Testis (tissue), 2 donors: ENCODE measurements at regions not wholly inside any gene's neighbourhood (a gene's known extent, or its start where the extent isn't known, plus 50 kb on each side); places are given as distances from the start of the nearest gene placed in this dataset.

Source experiments
- DNase-seq: peaks from one replicate; pipeline ENCODE4 v3.0.0-alpha.2; 2019
- H3K27ac ChIP-seq, 2 donors: fragments of 200-600 bp; sonication (generic); one replicate each; pipeline ENCODE4 v1.5.1; 2019
- H3K27me3 ChIP-seq: fragments of 200-600 bp; sonication (generic); one replicate; pipeline ENCODE4 v1.5.1; 2019
- H3K36me3 ChIP-seq: fragments of 200-600 bp; sonication (generic); one replicate; pipeline ENCODE4 v1.5.1; 2017; ENCODE audit warnings: low read depth; ENCODE audit errors: missing control alignments
- H3K4me1 ChIP-seq: fragments of 200-600 bp; sonication (generic); one replicate; pipeline ENCODE4 v1.5.1; 2019
- H3K4me3 ChIP-seq, 2 donors: fragments of 200-600 bp; sonication (generic); one replicate each; pipeline ENCODE4 v1.5.1; 2017 to 2019
- H3K9me3 ChIP-seq: fragments of 200-600 bp; sonication (generic); one replicate; pipeline ENCODE4 v1.5.1; 2017
- POLR2A ChIP-seq: fragments of 450-650 bp; IDR thresholded peaks from one replicate; pipeline ENCODE4 v1.6.1; 2017; ENCODE audit warnings: antibody characterized with exemption, mild to moderate bottlenecking, moderate library complexity
- WGBS, 2 donors: methylation state at CpG; one replicate each; pipeline ENCODE4 v1.1.5; 2018; 5-methylcytosine and 5-hydroxymethylcytosine counted together
- intact Hi-C: fragments of 100-400 bp; cut with DNase I; formaldehyde crosslinking; loops from one replicate; pipeline ENCODE4 v1.15.1; 2023; ENCODE audit warnings: low total_unique reads
- TF ChIP-seq, protein P1 (sequence below), 3 experiments: fragments of 450-650 bp in 2 of 3; fragments of 200-600 bp in 1 of 3; sonication (generic) in 1 of 3; IDR thresholded peaks; one replicate each; pipeline ENCODE4 v1.5.1; 2016 to 2019; ENCODE audit warnings: antibody characterized with exemption in 3 of 3, mild to moderate bottlenecking in 2 of 3, moderate library complexity in 1 of 3

DNA sequence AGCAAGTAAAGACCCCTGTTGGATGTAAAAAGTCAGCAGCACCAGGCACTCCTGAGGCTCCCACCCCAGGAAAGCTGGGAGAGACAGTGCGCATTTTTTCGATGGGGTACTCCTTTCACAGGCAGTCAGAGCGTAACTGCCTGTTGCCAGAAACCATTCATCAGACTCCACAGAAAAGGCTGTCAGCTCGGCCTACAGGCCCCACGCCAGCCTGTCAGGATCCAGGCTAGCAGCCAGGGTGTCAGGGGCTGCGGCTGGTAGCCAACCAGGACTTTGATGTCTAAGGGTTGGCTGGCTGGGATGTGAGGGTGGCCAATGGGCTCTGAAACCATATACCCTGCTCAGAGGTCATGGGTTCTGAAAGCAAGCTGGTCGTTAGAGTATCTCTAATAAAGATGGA, 164.5 kb downstream of the WNT5A start:
- 89% methylated on average over 7 of the region's 7 CpGs for WGBS, 2 donors
- Histone ChIP-seq H3K36me3 (no peaks in the 10 kb centered on the region), H3K27ac (no peak overlapping the region), H3K9me3 (no peaks in the 10 kb centered on the region), H3K4me3 (no peak overlapping the region), H3K27me3 (no peaks in the 10 kb centered on the region), H3K4me1 (no peaks in the 10 kb centered on the region)
- DNase-seq: no peak
- intact Hi-C loops: no loop called here
- TF ChIP-seq, protein P1, sequence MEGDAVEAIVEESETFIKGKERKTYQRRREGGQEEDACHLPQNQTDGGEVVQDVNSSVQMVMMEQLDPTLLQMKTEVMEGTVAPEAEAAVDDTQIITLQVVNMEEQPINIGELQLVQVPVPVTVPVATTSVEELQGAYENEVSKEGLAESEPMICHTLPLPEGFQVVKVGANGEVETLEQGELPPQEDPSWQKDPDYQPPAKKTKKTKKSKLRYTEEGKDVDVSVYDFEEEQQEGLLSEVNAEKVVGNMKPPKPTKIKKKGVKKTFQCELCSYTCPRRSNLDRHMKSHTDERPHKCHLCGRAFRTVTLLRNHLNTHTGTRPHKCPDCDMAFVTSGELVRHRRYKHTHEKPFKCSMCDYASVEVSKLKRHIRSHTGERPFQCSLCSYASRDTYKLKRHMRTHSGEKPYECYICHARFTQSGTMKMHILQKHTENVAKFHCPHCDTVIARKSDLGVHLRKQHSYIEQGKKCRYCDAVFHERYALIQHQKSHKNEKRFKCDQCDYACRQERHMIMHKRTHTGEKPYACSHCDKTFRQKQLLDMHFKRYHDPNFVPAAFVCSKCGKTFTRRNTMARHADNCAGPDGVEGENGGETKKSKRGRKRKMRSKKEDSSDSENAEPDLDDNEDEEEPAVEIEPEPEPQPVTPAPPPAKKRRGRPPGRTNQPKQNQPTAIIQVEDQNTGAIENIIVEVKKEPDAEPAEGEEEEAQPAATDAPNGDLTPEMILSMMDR (IDR thresholded peaks at IDR 0.05): no peak
- TF ChIP-seq POLR2A: no peak

DNA sequence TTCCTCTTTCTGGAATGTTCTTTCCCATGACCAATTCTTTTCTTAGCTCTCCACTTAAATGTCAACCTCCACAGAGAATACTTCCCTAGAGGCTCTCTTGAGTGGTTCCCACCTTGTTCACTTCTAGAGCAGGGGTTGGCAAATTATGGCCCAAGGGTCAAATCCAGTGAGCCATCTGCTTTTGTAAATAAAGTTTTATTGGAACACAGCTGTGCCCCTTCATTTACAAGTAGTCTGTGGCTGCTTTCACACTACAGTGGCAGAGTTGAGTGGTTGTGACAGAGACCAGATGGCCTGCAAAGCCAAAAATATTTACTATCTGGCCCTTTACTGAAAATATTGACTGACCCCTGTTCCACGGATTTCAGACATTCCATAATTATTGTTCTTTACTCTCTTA, 166.2 kb downstream of the WNT5A start:
- H3K27me3 ChIP-seq: no peaks in the 10 kb centered on the region
- WGBS, 2 donors: 96 to 100% methylated on average over 1 of the region's 1 CpG
- H3K27ac ChIP-seq: no peak overlapping the region
- H3K4me1 ChIP-seq: no peaks in the 10 kb centered on the region
- TF ChIP-seq, protein P1 (IDR thresholded peaks at IDR 0.05): no peak
- TF ChIP-seq POLR2A: no peak
- no peak overlapping the region for H3K4me3 ChIP-seq
- H3K36me3 ChIP-seq: no peaks in the 10 kb centered on the region
- intact Hi-C loops: no loop called here
- DNase-seq: no peak
- no peaks in the 10 kb centered on the region for H3K9me3 ChIP-seq

GRCh38 chr3:55315396-55315795, 171.7 kb downstream of the WNT5A start:
- no peak overlapping the region for H3K4me3 ChIP-seq
- H3K27me3 ChIP-seq: no peaks in the 10 kb centered on the region
- DNase-seq: no peak
- H3K9me3 ChIP-seq: no peaks in the 10 kb centered on the region
- WGBS, 2 donors: 76 to 79% methylated on average over 3 of the region's 3 CpGs
- intact Hi-C loops: no loop called here
- no peak for TF ChIP-seq POLR2A
- no peak overlapping the region for H3K27ac ChIP-seq
- H3K4me1 ChIP-seq: no peaks in the 10 kb centered on the region
- H3K36me3 ChIP-seq: no peaks in the 10 kb centered on the region

- H3K9me3 ChIP-seq: no peaks in the 10 kb centered on the region
- intact Hi-C loops: no loop called here
- H3K4me3 ChIP-seq: no peak overlapping the region
- no peak for TF ChIP-seq POLR2A
- TF ChIP-seq, protein P1 (IDR thresholded peaks at IDR 0.05): no peak
- no peaks in the 10 kb centered on the region for H3K36me3 ChIP-seq
- no peak overlapping the region for H3K27ac ChIP-seq
- H3K4me1 ChIP-seq: no peaks in the 10 kb centered on the region
- no peak for DNase-seq
- 91 to 92% methylated on average over 7 of the region's 7 CpGs for WGBS, 2 donors
- no peaks in the 10 kb centered on the region for H3K27me3 ChIP-seq
Observed at GRCh38 chr3:55313666-55314065, 173.4 kb downstream of the WNT5A start.

DNA sequence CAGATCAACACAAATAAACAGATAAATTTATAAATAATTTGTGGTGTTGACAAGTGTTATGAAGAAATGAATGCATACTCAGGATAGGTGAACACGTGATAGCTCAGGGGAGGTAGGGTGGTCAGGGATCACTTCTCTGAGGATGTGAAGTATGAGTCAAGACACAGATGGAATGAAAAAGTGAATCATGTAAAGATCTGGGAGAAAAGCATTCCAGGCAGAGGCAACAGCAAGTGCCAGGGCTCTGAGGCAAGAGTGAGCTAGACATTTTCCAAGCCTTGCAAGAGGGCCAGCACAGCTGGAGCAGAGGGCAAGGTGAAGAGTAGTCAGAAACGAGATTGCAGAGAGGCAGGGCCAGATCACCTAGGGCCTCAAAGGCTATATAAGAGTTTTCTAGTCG, 177.8 kb downstream of the WNT5A start:
- Histone ChIP-seq H3K27ac (no peak overlapping the region), H3K9me3 (no peaks in the 10 kb centered on the region), H3K4me3 (no peak overlapping the region), H3K27me3 (no peaks in the 10 kb centered on the region), H3K4me1 (no peaks in the 10 kb centered on the region), H3K36me3 (no peaks in the 10 kb centered on the region)
- WGBS, 2 donors: 79 to 92% methylated on average over 3 of the region's 3 CpGs
- TF ChIP-seq, protein P1 (IDR thresholded peaks at IDR 0.05): no peak
- intact Hi-C loops: no loop called here
- DNase-seq: no peak
